ENCODE measurements at regions not wholly inside any gene's neighbourhood (a gene's known extent, or its start where the extent isn't known, plus 50 kb on each side); places are given as distances from the start of the nearest gene placed in this dataset.

GRCh38 chr1:218851586-218851985, 322.1 kb upstream of the LYPLAL1 start:
- no peaks in the 10 kb centered on the region for H3K36me3 Mint-ChIP-seq (ENCODE audit: insufficient read depth)
- peaks cover 6% of the 10 kb centered on the region for H3K9me3 Mint-ChIP-seq
- no peaks in the 10 kb centered on the region for H3K4me1 Mint-ChIP-seq
- no peak overlapping the region for H3K4me3 Mint-ChIP-seq
- DNase-seq (ENCODE audit: low spot score in 2 of 2) (no peak), ATAC-seq (replicated peaks; ENCODE audit: extremely low read depth, poor library complexity, severe bottlenecking) (no peak)
- no peak overlapping the region for H3K27ac Mint-ChIP-seq (ENCODE audit: low read depth)
- H3K27me3 Mint-ChIP-seq: no peaks in the 10 kb centered on the region

- Mint-ChIP-seq H3K36me3 (ENCODE audit: insufficient read depth) (no peaks in the 10 kb centered on the region), H3K9me3 (peaks cover 6% of the 10 kb centered on the region), H3K27ac (ENCODE audit: low read depth) (no peak overlapping the region), H3K4me3 (no peak overlapping the region), H3K4me1 (no peaks in the 10 kb centered on the region), H3K27me3 (no peaks in the 10 kb centered on the region)
- DNase-seq (ENCODE audit: low spot score in 2 of 2) (no peak), ATAC-seq (replicated peaks; ENCODE audit: extremely low read depth, poor library complexity, severe bottlenecking) (no peak)
Observed at GRCh38 chr1:218852527-218852926, 321.2 kb upstream of the LYPLAL1 start.

GRCh38 chr1:218863987-218864386, 309.7 kb upstream of the LYPLAL1 start:
- no peak for DNase-seq (ENCODE audit: low spot score in 2 of 2)
- Mint-ChIP-seq H3K4me3 (no peak overlapping the region), H3K36me3 (ENCODE audit: insufficient read depth) (no peaks in the 10 kb centered on the region), H3K9me3 (peaks cover 12% of the 10 kb centered on the region), H3K27me3 (no peaks in the 10 kb centered on the region), H3K4me1 (no peaks in the 10 kb centered on the region), H3K27ac (ENCODE audit: low read depth) (no peak overlapping the region)
- no peak for ATAC-seq (replicated peaks; ENCODE audit: extremely low read depth, poor library complexity, severe bottlenecking)

GRCh38 chr1:218865591-218865990, 308.1 kb upstream of the LYPLAL1 start:
- Mint-ChIP-seq H3K4me1 (no peaks in the 10 kb centered on the region), H3K4me3 (no peak overlapping the region), H3K36me3 (ENCODE audit: insufficient read depth) (no peaks in the 10 kb centered on the region), H3K27ac (ENCODE audit: low read depth) (no peak overlapping the region), H3K27me3 (no peaks in the 10 kb centered on the region), H3K9me3 (peaks cover 15% of the 10 kb centered on the region)
- DNase-seq (ENCODE audit: low spot score in 2 of 2) (no peak), ATAC-seq (replicated peaks; ENCODE audit: extremely low read depth, poor library complexity, severe bottlenecking) (no peak)

GRCh38 chr1:218866507-218866906, 307.2 kb upstream of the LYPLAL1 start:
- Mint-ChIP-seq H3K27me3 (no peaks in the 10 kb centered on the region), H3K36me3 (ENCODE audit: insufficient read depth) (no peaks in the 10 kb centered on the region), H3K4me3 (no peak overlapping the region), H3K27ac (ENCODE audit: low read depth) (no peak overlapping the region), H3K4me1 (no peaks in the 10 kb centered on the region), H3K9me3 (peaks cover 12% of the 10 kb centered on the region)
- DNase-seq (ENCODE audit: low spot score in 2 of 2) (no peak), ATAC-seq (replicated peaks; ENCODE audit: extremely low read depth, poor library complexity, severe bottlenecking) (no peak)

GRCh38 chr1:218867066-218867465, 306.6 kb upstream of the LYPLAL1 start:
- Mint-ChIP-seq H3K27me3 (no peaks in the 10 kb centered on the region), H3K27ac (ENCODE audit: low read depth) (no peak overlapping the region), H3K9me3 (peaks cover 6% of the 10 kb centered on the region), H3K36me3 (ENCODE audit: insufficient read depth) (no peaks in the 10 kb centered on the region), H3K4me1 (no peaks in the 10 kb centered on the region), H3K4me3 (no peak overlapping the region)
- no peak for DNase-seq (ENCODE audit: low spot score in 2 of 2)
- ATAC-seq (replicated peaks; ENCODE audit: extremely low read depth, poor library complexity, severe bottlenecking): no peak

- Mint-ChIP-seq H3K4me3 (no peak overlapping the region), H3K27me3 (no peaks in the 10 kb centered on the region), H3K27ac (ENCODE audit: low read depth) (no peak overlapping the region), H3K4me1 (no peaks in the 10 kb centered on the region), H3K36me3 (ENCODE audit: insufficient read depth) (no peaks in the 10 kb centered on the region), H3K9me3 (peaks cover 13% of the 10 kb centered on the region)
- DNase-seq (ENCODE audit: low spot score in 2 of 2): no peak
- no peak for ATAC-seq (replicated peaks; ENCODE audit: extremely low read depth, poor library complexity, severe bottlenecking)
Observed at GRCh38 chr1:218867941-218868626, 305.6 kb upstream of the LYPLAL1 start.

GRCh38 chr1:218869276-218869675, 304.4 kb upstream of the LYPLAL1 start:
- peaks cover 13% of the 10 kb centered on the region for H3K9me3 Mint-ChIP-seq
- H3K27ac Mint-ChIP-seq (ENCODE audit: low read depth): no peak overlapping the region
- H3K27me3 Mint-ChIP-seq: no peaks in the 10 kb centered on the region
- no peak for ATAC-seq (replicated peaks; ENCODE audit: extremely low read depth, poor library complexity, severe bottlenecking)
- H3K4me1 Mint-ChIP-seq: no peaks in the 10 kb centered on the region
- H3K4me3 Mint-ChIP-seq: no peak overlapping the region
- no peak for DNase-seq (ENCODE audit: low spot score in 2 of 2)
- no peaks in the 10 kb centered on the region for H3K36me3 Mint-ChIP-seq (ENCODE audit: insufficient read depth)

GRCh38 chr1:218872026-218872425, 301.7 kb upstream of the LYPLAL1 start:
- Mint-ChIP-seq H3K27me3 (no peaks in the 10 kb centered on the region), H3K4me3 (no peak overlapping the region), H3K27ac (ENCODE audit: low read depth) (no peak overlapping the region), H3K4me1 (no peaks in the 10 kb centered on the region), H3K36me3 (ENCODE audit: insufficient read depth) (no peaks in the 10 kb centered on the region), H3K9me3 (peaks cover 13% of the 10 kb centered on the region)
- DNase-seq (ENCODE audit: low spot score in 2 of 2) (no peak), ATAC-seq (replicated peaks; ENCODE audit: extremely low read depth, poor library complexity, severe bottlenecking) (no peak)

GRCh38 chr1:218872928-218873327, 300.8 kb upstream of the LYPLAL1 start:
- DNase-seq (ENCODE audit: low spot score in 2 of 2) (no peak), ATAC-seq (replicated peaks; ENCODE audit: extremely low read depth, poor library complexity, severe bottlenecking) (no peak)
- Mint-ChIP-seq H3K27me3 (no peaks in the 10 kb centered on the region), H3K36me3 (ENCODE audit: insufficient read depth) (no peaks in the 10 kb centered on the region), H3K4me3 (no peak overlapping the region), H3K4me1 (no peaks in the 10 kb centered on the region), H3K9me3 (peaks cover 13% of the 10 kb centered on the region), H3K27ac (ENCODE audit: low read depth) (no peak overlapping the region)

- Mint-ChIP-seq H3K4me1 (no peaks in the 10 kb centered on the region), H3K36me3 (ENCODE audit: insufficient read depth) (no peaks in the 10 kb centered on the region), H3K9me3 (peaks cover 13% of the 10 kb centered on the region), H3K4me3 (no peak overlapping the region), H3K27me3 (no peaks in the 10 kb centered on the region), H3K27ac (ENCODE audit: low read depth) (no peak overlapping the region)
- DNase-seq (ENCODE audit: low spot score in 2 of 2): no peak
- ATAC-seq (replicated peaks; ENCODE audit: extremely low read depth, poor library complexity, severe bottlenecking): no peak
Observed at GRCh38 chr1:218874313-218874712, 299.4 kb upstream of the LYPLAL1 start.

- no peak for DNase-seq (ENCODE audit: low spot score in 2 of 2)
- H3K9me3 Mint-ChIP-seq: peaks cover 13% of the 10 kb centered on the region
Observed at GRCh38 chr1:218874801-218875400, 298.8 kb upstream of the LYPLAL1 start.

GRCh38 chr1:218878369-218878768, 295.3 kb upstream of the LYPLAL1 start:
- DNase-seq (ENCODE audit: low spot score in 2 of 2): no peak
- H3K27ac Mint-ChIP-seq (ENCODE audit: low read depth): no peak overlapping the region
- ATAC-seq (replicated peaks; ENCODE audit: extremely low read depth, poor library complexity, severe bottlenecking): no peak
- no peak overlapping the region for H3K4me3 Mint-ChIP-seq
- no peaks in the 10 kb centered on the region for H3K36me3 Mint-ChIP-seq (ENCODE audit: insufficient read depth)
- H3K27me3 Mint-ChIP-seq: no peaks in the 10 kb centered on the region
- H3K9me3 Mint-ChIP-seq: no peaks in the 10 kb centered on the region
- no peaks in the 10 kb centered on the region for H3K4me1 Mint-ChIP-seq

More at GRCh38 chr1:218874801-218875400, 298.8 kb upstream of the LYPLAL1 start:
- Mint-ChIP-seq H3K4me3 (no peak overlapping the region), H3K27me3 (no peaks in the 10 kb centered on the region), H3K27ac (ENCODE audit: low read depth) (no peak overlapping the region), H3K36me3 (ENCODE audit: insufficient read depth) (no peaks in the 10 kb centered on the region), H3K4me1 (no peaks in the 10 kb centered on the region)
- no peak for ATAC-seq (replicated peaks; ENCODE audit: extremely low read depth, poor library complexity, severe bottlenecking)
